DMS153 treated with DMSO at 0.1 percent for 48 hours (cell line): ENCODE measurements at regions not wholly inside any gene's neighbourhood (a gene's known extent, or its start where the extent isn't known, plus 50 kb on each side); places are given as distances from the start of the nearest gene placed in this dataset.

Experiments
- DNase-seq: peaks from one replicate; lab custom pipeline; 2025; ENCODE audit not compliant: unreplicated experiment; lab: John Stamatoyannopoulos, UW

GRCh38 chr2:104040771-104041170, 813.1 kb upstream of the POU3F3 start:
- no peak for DNase-seq

- DNase-seq, result no peak
Measured at GRCh38 chr2:104041351-104041750, 812.6 kb upstream of the POU3F3 start.

GRCh38 chr2:104043864-104044263, 810.1 kb upstream of the POU3F3 start:
- peak; percentile 37 for DNase-seq

- DNase-seq, result no peak
Measured at GRCh38 chr2:104045071-104045470, 808.8 kb upstream of the POU3F3 start.

GRCh38 chr2:104046466-104046865, 807.4 kb upstream of the POU3F3 start:
- DNase-seq, result no peak

GRCh38 chr2:104047516-104047915, 806.4 kb upstream of the POU3F3 start:
- no peak for DNase-seq

- no peak for DNase-seq
Measured at GRCh38 chr2:104049438-104049837, 804.5 kb upstream of the POU3F3 start.

GRCh38 chr2:104049981-104050380, 803.9 kb upstream of the POU3F3 start:
- no peak for DNase-seq

- no peak for DNase-seq
Measured at GRCh38 chr2:104050656-104051242, 803.2 kb upstream of the POU3F3 start.

- no peak for DNase-seq
Measured at GRCh38 chr2:104051766-104052165, 802.1 kb upstream of the POU3F3 start.

- no peak for DNase-seq
Measured at GRCh38 chr2:104052356-104052755, 801.6 kb upstream of the POU3F3 start.

- no peak for DNase-seq
Measured at GRCh38 chr2:104056451-104056850, 797.5 kb upstream of the POU3F3 start.

- DNase-seq, result no peak
Measured at GRCh38 chr2:104068665-104069064, 785.2 kb upstream of the POU3F3 start.

- DNase-seq, result no peak
Measured at GRCh38 chr2:104077573-104077972, 776.3 kb upstream of the POU3F3 start.

- no peak for DNase-seq
Measured at GRCh38 chr2:104078431-104079157, 775.3 kb upstream of the POU3F3 start.

GRCh38 chr2:104088745-104089144, 765.2 kb upstream of the POU3F3 start:
- no peak for DNase-seq

GRCh38 chr2:104090407-104090806, 763.5 kb upstream of the POU3F3 start:
- DNase-seq, result no peak

- DNase-seq, result no peak
Measured at GRCh38 chr2:104091894-104092293, 762.0 kb upstream of the POU3F3 start.

GRCh38 chr2:104092886-104093285, 761.0 kb upstream of the POU3F3 start:
- DNase-seq, result no peak

GRCh38 chr2:104102615-104103014, 751.3 kb upstream of the POU3F3 start:
- no peak for DNase-seq

- DNase-seq, result no peak
Measured at GRCh38 chr2:104109356-104109755, 744.6 kb upstream of the POU3F3 start.

- DNase-seq, result no peak
Measured at GRCh38 chr2:104118889-104119288, 735.0 kb upstream of the POU3F3 start.

- DNase-seq, result no peak
Measured at GRCh38 chr2:104120171-104120570, 733.7 kb upstream of the POU3F3 start.
